ENCODE measurements at regions not wholly inside any gene's neighbourhood (a gene's known extent, or its start where the extent isn't known, plus 50 kb on each side); places are given as distances from the start of the nearest gene placed in this dataset.

GRCh38 chr14:40525314-40525713 is 1081.4 kb upstream of the LRFN5 start:
- no peak for DNase-seq (ENCODE audit: low read depth in 3 of 3)

- DNase-seq (ENCODE audit: low read depth in 3 of 3) = no peak
Observed at GRCh38 chr14:40523123-40523522, 1083.6 kb upstream of the LRFN5 start.

- no peak for DNase-seq (ENCODE audit: low read depth in 3 of 3)
Observed at GRCh38 chr14:40494483-40494882, 1062.2 kb upstream of the FBXO33 start.

- DNase-seq (ENCODE audit: low read depth in 3 of 3) = no peak
Observed at GRCh38 chr14:40487824-40488223, 1055.6 kb upstream of the FBXO33 start.

GRCh38 chr14:40485688-40486087 is 1053.5 kb upstream of the FBXO33 start:
- DNase-seq (ENCODE audit: low read depth in 3 of 3) = no peak

GRCh38 chr14:40476005-40476404 is 1043.8 kb upstream of the FBXO33 start:
- no peak for DNase-seq (ENCODE audit: low read depth in 3 of 3)

- no peak for DNase-seq (ENCODE audit: low read depth in 3 of 3)
Observed at GRCh38 chr14:40467969-40468368, 1035.7 kb upstream of the FBXO33 start.

- no peak for DNase-seq (ENCODE audit: low read depth in 3 of 3)
Observed at GRCh38 chr14:40464531-40464930, 1032.3 kb upstream of the FBXO33 start.

- no peak for DNase-seq (ENCODE audit: low read depth in 3 of 3)
Observed at GRCh38 chr14:40463886-40464285, 1031.7 kb upstream of the FBXO33 start.

- no peak for DNase-seq (ENCODE audit: low read depth in 3 of 3)
Observed at GRCh38 chr14:40452674-40453073, 1020.4 kb upstream of the FBXO33 start.

GRCh38 chr14:40447017-40447416 is 1014.8 kb upstream of the FBXO33 start:
- DNase-seq (ENCODE audit: low read depth in 3 of 3) = no peak

- DNase-seq (ENCODE audit: low read depth in 3 of 3) = no peak
Observed at GRCh38 chr14:40445020-40445419, 1012.8 kb upstream of the FBXO33 start.

GRCh38 chr14:40436551-40436950 is 1004.3 kb upstream of the FBXO33 start:
- DNase-seq (ENCODE audit: low read depth in 3 of 3) = no peak

GRCh38 chr14:40417777-40418401 is 985.7 kb upstream of the FBXO33 start:
- peak in 1 of 3 donors; percentile 2 for DNase-seq (ENCODE audit: low read depth in 3 of 3)

GRCh38 chr14:40416565-40416964 is 984.3 kb upstream of the FBXO33 start:
- DNase-seq (ENCODE audit: low read depth in 3 of 3) = no peak

GRCh38 chr14:40414386-40414785 is 982.2 kb upstream of the FBXO33 start:
- DNase-seq (ENCODE audit: low read depth in 3 of 3) = no peak

- DNase-seq (ENCODE audit: low read depth in 3 of 3) = no peak
Observed at GRCh38 chr14:40413136-40413535, 980.9 kb upstream of the FBXO33 start.

GRCh38 chr14:40410708-40411107 is 978.5 kb upstream of the FBXO33 start:
- DNase-seq (ENCODE audit: low read depth in 3 of 3) = no peak

GRCh38 chr14:40402957-40403356 is 970.7 kb upstream of the FBXO33 start:
- DNase-seq (ENCODE audit: low read depth in 3 of 3) = no peak

GRCh38 chr14:40398981-40399380 is 966.7 kb upstream of the FBXO33 start:
- no peak for DNase-seq (ENCODE audit: low read depth in 3 of 3)

GRCh38 chr14:40394634-40395340 is 962.6 kb upstream of the FBXO33 start:
- DNase-seq (ENCODE audit: low read depth in 3 of 3) = no peak

GRCh38 chr14:40393143-40393542 is 960.9 kb upstream of the FBXO33 start:
- no peak for DNase-seq (ENCODE audit: low read depth in 3 of 3)

GRCh38 chr14:40386433-40386832 is 954.2 kb upstream of the FBXO33 start:
- no peak for DNase-seq (ENCODE audit: low read depth in 3 of 3)

GRCh38 chr14:40374221-40374620 is 942.0 kb upstream of the FBXO33 start:
- DNase-seq (ENCODE audit: low read depth in 3 of 3) = no peak
